ENCODE measurements at regions not wholly inside any gene's neighbourhood (a gene's known extent, or its start where the extent isn't known, plus 50 kb on each side); places are given as distances from the start of the nearest gene placed in this dataset.
"Not testable (repeated sequence)": the region's sequence is repeated elsewhere in the genome, so short reads cannot be mapped to it uniquely, and the experiment has no call there.

DNA sequence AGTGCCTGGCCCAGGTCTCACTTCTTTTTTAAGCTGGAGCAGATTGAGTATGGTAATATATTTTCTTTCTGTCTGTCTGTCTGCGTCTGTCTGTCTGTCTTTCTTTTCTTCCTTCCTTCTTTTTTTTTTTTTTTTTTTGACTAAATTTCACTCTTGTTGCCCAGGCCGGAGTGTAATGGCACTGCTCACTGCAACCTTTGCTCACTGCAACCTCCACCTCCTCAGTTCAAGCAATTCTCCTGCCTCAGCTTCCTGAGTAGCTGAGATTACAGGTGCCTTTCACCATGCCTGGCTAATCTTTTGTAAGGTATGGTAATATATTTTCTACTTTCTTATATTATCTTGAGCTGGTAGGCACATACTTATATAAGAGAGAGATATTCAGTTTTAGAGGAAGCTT lies 196.3 kb upstream of the MARCKS start:
- DNase-seq: no peak

DNA sequence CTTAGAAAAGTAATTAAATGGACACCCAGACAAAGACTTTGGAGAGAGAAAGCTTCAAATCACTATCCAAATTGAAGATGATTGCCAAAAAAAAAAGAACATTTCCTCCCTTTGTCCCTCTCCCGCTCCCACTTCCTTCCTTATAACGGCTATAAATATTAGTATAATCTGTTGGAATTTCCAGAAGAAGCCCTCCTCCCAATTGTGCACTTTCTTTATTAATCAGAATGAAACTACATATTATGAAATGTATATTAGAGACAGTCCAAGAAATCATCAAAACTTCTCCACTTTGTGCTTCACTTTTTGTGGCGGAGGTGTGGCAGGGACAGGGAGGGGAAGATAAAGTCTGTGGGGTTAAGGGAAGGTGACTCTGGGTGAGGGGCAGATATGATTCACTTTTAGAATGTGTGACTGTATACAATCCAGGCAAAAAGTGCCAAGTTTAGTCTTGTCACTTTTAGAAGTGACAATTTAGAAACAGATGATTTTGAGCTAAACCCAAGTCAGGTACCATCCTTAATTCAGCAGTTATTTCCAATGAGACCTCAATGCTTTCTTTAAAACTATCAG lies 195.0 kb upstream of the MARCKS start:
- no peak for DNase-seq

DNA sequence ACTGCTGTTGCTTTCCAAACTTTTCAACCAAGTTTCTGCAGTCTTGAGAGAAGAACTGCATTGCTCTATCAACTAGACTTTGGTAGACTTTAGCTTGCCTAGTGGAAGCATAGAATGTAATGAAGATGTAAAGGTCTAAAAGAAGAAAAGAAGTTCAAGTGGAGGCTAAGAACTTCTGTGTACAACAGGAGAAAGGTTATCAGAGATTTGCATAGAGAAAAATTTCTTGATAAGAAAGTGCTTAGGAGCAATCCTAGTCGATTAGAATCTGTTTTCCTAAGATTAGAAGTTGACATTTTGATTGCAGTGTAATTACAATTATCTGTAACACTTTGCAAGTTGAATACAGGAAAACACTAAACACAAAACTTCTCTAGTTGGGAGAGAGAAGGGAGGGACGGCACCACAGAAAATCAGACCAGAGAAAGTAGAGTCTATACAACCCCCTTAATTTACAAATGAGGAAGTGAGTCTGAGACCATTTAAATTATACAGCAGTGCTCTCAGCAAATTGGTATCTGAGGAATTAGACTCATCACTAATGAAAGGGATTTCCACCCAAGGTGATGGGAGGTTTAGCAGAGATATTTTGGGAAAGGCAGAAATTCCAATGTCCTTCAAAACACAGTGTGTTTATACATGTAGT lies 194.3 kb upstream of the MARCKS start:
- DNase-seq: no peak

DNA sequence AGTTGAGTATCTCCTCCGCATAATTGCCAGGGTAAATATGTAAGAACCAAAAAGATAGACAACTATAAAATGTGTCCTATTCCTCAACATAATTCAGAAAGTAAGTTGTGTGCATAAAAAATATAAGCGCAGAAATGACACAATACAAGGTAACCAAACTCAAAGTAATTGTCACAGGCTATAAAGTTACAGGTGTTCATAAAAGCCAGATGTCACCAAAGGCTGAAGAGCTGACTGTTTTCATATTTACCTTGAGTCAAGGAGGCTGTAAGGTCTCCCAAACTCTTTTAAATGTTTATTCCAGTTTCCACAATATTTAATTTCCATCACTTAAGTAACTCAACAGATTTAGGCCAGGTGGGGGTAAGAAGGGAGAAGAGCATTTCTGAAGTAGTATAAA lies 192.2 kb upstream of the MARCKS start:
- DNase-seq: no peak

DNA sequence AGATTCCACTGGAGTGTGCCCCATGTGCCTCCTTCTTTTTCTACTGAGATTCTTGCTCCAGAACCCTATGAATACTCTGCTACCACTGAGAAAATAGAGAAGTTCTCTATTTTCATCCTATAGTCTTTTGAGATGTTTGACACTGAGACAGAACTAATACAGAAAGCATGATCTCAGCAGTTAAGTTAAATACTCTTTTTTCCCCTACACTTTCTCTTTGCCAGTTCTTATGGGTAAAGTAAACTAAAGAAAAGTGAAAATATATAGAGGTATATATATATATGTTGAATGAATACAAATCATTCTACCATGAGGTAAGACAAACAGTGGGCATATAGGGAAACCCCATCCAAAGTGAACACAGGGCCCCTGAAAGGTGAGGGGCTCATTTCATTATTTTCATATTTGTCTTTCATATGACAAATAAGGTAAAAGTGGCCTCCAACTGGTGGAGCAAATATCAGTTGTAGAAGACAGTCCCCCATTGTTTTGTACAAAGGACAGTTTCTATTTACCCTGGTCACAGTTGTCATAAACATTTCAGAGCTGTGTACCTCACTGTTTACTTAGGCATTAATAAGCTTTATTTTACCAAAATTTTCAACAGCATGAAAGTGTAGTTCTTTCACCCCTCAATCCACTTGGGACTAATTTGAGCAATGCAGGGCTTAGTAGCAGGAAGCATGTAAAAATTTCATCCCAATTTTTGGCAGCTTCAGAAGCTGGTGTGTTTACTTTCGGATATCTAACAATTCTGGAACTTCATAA lies 188.3 kb upstream of the MARCKS start:
- DNase-seq: no peak

DNA sequence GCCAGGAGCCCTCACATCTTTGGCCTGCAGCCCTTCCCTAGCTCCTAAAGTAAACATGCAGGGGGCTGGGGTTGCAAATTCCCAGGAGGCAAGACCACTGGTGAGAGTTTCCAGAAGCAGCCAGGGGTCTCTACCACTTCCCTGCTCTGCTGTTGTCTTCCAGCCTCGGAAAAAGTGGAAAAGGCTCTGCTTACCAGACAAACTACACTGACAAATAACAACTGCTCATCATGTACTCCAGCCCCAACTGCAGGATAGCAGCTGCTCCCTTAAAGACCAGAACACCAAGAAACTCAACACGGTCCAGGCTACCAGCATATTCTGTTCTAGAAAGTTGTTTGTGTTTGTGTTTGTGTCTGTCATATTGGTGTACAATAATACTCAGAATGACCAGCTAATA lies 187.5 kb upstream of the MARCKS start:
- DNase-seq: no peak

DNA sequence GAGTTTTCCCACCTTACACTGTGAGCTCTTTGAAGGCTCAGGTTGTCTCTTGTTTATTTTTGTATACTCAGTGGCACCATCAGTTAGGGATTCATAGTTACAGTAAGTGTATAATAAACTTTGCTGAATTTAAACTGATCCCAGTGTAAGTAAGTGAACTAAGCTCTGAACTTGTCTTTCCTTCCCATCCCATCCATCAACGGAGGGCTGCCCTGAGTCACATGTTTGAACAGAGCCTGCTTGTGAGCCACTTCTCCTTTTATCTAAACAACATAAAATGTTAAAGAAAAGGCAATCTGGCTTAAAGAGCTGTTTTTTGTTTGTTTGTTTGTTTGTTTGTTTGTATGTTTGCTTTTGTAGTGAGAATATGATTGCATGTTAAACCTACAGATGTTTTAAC lies 185.7 kb upstream of the MARCKS start:
- DNase-seq: no peak

DNA sequence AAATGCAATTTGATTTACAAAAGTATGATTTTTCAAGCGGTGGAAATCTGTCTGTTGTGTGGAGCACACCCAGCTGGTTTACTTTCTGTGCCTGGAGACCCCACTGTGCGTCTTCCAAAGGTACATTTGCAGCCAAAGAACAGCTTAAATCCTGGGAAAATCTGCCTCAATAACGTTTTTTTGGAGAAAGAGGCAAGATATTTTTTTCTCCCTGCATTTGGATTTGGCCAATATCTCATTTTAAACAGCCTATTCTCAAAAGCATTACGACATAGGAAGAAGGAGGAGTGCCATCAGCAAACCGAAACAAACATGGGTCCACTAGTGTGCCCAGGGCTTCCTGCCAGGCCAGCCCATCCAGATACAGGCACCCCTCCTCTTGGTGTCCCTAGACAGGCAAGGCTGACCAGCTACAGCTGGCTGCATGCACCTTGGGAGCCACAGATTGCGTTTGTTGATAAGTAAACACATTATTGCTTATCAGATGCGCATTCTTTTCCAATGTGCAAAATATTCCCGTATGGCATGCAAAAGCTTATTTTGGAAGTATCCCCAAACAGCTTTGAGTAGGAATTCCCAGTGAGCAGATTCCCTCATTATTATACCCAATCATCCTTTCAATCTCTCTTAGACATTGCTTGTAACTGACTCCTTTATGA lies 184.5 kb upstream of the MARCKS start:
- no peak for DNase-seq

DNA sequence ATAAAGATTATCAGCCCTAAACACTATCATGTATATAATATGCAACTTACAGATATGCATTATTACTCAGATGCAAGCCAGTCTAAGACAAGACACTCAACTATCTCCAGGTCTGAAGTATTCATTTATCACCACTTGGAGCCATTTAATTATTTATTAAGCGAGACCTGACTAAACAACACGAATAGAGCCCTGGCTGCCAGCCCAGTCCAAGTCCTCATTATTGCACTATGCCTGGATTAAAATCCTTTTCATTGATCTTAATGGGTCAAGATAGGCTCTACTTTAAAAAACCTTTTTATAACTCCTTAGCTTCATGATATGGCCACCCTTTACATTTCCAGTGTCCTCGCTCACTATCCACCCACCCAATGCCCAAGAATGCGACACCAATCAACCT lies 183.1 kb upstream of the MARCKS start:
- DNase-seq: no peak

DNA sequence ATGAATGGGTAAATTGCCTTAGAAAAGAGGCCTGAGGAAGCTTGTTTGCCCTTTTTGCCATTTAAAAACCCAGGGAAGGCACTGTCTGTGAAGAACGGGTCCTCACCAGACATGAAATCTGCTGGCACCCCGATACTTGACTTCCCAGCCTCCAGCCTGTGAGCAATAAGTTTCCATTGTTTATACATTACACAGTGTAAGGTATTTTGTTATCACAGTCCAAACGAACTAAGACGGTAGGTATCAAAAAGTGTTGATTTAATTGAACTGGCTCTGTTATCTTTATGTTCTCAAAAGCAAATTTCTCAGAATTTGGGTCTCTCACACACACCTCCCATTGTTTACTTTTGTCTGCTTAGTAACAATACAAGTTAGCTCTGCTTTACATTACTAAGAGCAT lies 181.1 kb upstream of the MARCKS start:
- DNase-seq: no peak

DNA sequence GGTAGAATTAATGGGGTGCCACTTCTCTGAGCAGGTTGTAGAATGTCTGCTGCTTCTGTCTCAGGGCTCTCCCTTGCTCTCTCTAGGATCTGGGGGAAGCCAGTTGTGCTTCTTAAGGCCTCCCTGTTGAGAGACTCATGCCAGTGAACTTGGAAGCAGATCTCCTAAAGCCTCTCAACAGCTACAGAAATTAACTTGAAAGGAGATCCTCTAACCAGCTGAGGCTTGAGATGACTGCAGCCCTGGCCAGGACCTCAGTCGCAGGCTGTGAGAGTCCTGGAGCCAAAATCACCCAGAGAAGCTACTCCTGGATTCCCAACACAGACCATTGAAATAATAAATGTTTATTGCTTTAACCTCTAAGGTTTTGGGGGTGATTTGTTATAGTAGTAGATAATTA lies 180.2 kb upstream of the MARCKS start:
- no peak for DNase-seq

DNA sequence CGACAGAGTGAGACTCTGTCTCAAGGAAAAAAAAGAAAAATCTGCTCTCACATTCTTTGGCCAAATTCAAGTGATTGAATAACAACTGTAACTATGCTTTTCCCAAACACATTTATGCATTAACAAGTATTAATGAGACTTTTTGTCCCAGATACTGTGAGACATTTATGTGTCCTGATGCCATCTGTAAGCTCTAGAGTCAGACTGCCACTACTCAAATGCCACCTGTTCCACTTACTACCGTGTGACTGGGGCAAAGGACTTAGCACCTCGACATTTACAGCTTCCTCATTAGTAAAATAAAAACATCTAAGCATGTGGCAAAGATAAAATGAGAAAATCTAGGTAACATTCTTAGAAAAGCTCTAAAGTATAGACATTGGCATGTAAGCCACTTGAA lies 178.1 kb upstream of the MARCKS start:
- no peak for DNase-seq

DNA sequence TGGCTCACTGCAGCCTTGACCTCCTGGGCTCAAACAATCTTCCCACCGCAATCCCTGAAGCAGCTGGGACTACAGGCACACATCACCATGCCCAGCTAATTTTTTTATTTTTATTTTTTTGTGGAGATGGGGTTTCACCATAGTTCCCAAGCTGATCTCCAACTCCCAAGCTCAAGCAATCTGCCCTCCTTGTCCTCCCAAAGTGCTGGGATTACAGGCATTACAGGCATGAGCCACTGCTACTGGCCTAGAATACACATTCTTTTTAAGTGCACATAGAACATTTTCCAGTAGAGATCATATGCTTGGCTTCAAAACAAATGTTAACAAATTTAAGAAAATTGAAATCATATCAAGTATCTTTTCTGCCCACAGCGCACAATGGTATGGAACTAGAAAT lies 176.8 kb upstream of the MARCKS start:
- no peak for DNase-seq

DNA sequence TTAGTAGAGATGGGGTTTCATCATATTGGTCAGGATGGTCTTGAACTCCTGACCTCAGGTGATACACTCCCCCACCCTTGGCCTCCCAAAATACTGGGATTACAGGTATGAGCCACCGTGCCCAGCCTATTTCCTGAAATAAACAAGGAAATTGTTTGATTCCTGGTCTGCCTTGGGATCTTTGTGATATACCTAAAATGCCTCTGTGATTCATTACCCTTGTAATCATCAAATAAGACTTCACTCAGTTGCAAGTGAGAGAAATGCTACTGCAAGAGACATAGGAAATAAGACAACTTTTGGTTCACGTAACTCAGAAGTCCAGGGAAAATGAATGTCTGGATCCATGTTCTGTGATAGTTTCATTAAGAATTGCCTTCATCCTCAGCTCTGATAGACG lies 173.2 kb upstream of the MARCKS start:
- no peak for DNase-seq

DNA sequence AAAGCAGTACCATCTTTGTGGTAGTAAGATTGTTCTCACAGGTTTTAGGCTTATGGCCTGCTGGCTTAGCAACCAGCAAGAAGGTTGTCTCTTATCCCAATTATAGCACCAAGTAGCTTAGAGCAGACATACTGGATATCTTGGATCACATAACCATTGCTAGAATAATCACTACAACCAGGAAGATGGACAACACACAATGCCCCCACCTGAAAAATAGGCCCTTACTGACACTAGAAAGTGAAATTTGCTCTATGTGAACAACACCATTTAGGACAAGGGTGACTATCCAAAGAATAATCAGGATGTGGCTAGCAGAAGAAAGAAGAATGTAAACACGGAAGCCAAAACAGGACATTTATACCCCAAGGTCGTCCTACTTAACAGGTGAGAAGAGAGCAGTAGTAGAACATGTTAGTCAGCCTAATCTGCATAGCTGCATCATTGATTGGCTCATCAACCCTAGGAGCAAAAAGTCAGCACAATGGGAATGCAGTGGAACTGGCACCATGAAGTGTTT lies 172.7 kb upstream of the MARCKS start:
- DNase-seq: no peak

DNA sequence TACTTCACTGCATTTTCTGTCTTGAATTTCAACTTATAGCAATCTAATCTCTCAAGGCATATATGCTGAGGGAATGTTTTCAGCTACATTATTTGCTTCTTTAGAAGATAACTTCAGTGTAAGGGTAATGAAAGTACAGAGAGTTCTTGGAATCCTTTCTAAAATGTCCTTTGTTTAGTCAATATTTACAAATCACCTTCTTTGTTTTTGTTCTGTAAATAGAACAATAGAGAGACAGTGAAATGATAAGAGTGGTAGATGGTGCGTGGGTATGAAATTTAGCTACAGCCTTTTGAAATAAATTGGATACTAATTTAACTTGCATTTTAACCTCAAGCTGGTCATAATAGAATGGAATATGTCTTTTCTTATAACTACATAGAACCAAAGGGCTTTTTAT lies 171.1 kb upstream of the MARCKS start:
- no peak for DNase-seq

DNA sequence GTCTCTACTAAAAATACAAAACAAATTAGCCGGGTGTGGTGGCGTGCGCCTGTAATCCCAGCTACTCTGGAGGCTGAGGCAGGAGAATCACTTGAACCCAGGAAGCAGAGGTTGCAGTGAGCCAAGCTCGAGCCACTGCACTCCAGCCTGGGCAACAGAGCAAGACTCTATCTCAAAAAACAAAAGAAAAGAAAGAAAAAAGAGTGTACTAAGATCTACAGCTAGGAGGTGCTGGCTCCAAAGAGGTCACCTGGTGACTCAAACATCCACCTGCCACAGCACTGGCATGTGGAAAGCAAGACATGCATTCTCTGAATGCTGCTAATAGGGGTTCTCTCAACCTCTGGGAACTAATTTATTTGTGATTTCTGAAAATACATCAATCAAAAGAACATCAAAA lies 167.5 kb upstream of the MARCKS start:
- not testable (repeated sequence) for DNase-seq

DNA sequence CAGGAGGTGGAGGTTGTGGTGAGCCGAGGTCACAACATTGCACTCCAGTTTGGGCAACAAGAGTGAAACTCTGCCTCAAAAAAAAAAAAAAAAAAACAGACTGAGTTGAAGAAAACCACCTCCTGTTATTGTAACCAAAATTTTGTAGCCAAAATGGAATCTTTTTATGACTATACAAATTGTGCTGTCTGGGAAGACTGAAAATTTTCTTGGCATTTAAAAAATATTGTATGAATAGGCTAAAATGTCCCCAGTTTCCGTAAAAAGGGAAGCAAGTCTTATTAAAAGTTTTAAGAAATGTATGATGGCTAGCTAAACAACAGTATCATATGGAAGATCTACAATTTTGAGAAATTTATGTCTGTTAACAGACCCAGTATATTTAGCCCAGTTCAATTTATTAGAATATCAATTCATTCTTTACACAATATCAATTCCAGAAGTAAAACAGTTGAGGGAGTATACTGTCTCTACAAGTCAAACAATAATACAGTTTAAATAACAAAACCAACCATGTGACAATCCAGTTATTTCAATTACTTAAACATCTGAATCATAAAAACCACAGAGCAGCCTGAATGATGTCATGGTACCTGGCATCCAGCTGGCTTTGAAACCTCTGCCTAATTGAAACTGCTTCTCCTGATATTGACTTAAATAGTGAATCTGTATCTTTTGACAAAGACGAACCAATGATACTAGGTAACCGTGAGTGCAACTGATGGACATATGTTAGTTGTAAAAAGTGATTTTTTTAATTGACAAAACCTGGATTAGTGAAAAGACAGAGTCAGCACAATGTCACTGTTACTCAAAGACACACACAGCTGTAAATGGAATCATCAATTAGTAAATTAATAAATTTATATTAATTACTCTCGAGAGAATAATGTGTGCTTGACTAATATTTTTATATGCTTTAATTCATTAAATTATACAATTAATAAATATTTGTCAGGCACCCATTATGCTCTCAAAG lies 166.6 kb upstream of the MARCKS start:
- no peak for DNase-seq

DNA sequence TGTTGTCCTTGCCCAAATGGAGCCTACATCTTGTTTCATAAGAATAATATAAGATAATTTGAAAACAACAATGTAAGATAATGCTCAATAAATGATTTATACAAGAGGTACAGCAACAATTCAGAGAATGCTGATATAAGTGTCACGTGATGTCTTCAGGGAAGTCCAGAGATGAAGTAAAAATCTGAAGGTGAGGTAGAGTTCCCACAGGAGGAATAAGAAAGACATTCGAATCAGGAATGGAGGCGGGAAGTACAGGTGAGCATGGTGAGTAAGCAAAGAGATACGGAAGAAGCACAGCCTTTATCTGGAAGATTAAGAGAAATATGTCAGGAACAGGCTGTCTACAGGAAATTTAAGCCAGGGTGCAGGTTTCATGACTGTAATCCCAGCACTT lies 165.9 kb upstream of the MARCKS start:
- DNase-seq: no peak

DNA sequence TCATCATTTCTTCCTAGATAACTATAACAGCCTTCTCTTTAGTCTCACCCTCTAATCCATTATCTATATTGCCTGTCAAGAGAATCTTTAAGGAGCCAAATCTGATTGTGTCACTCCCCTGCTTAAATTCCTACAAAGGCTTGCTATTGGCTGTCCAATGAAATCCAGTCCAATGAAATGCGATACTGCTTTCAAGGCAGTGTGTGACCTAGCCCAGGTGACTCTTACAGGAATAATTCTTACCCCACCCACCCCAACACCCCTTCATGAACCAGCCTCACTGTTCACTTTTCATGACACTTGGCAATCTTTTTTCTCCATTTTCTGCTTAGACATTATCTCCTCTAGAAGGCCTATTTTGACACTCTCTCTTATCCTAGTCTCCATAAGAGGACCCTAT lies 163.3 kb upstream of the MARCKS start:
- DNase-seq: no peak

DNA sequence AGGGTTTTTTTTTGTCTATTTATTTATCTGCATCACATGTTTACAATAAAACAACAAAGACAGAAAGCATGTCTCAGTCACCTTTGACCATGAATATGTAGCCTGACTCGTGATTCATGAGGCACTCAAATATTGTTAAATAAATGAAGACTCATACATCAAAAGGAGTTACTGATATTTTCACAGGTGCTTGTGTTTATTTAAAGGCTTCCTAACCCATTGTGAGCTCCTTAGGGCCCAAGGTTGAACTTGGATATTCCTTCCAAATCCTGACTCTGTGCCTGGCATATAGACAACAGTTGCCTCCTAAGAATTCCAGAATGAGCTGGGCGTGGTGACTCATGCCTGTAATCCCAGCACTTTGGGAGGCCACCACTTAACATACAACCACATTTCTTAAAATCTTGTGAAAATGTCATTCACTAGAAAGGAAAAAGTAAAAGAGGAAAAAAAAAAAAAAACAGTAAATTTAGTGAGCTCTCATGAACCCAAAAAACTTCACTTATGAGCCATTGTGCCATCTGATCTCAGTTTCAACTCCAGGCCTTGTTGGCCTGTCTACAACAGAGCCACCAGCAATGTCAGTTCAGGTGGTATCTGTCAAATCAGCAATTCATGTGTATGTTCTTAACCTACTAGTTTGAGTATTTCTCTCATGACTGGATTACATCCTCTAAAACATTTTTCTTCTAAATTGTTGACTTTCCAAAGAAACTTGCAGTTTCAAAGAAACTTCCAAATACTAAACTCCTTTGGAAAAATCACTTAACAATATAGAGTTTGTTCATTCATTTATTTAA lies 162.7 kb upstream of the MARCKS start:
- no peak for DNase-seq

DNA sequence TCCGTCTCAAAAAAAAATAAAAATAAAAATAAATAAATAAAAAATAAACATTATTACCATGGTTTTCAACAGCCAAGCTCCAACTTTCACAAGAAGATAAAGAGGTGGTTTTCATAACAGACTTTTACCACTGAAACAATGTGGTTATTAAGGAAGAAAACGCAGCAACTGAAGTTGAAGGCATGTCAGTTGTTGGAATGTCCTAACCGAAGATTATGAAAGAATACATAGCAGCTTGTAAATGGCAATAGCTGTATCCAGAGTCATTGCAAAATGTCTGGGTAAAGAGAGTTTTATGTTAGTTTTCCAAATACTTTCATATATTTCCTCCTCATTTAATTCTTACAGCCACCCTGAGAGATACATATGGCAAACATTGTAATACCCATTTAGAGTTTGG lies 161.6 kb upstream of the MARCKS start:
- DNase-seq: no peak

Data from NCI-H510A (cell line).